ENCODE measurements at regions not wholly inside any gene's neighbourhood (a gene's known extent, or its start where the extent isn't known, plus 50 kb on each side); places are given as distances from the start of the nearest gene placed in this dataset.

DNA sequence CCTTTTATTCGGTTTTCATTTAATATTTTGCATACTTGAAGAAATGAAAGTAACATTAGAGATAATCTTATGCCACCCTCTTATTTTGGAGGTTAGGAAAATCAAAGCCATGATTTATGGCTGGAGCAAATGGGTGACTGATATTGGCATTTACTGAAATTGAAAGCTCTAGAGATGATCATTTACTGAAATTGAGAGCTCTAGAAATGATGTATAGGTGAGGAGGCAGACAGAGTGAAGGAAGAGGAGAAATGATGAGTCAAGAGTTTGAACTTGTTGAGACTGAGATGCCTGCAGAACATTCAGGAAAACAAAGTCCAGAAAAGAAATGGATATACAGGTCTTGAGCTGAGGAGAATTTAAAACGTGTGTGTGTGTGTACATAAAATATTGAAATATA is 217.6 kb downstream of the LTN1 start:
- TF ChIP-seq, protein P1, sequence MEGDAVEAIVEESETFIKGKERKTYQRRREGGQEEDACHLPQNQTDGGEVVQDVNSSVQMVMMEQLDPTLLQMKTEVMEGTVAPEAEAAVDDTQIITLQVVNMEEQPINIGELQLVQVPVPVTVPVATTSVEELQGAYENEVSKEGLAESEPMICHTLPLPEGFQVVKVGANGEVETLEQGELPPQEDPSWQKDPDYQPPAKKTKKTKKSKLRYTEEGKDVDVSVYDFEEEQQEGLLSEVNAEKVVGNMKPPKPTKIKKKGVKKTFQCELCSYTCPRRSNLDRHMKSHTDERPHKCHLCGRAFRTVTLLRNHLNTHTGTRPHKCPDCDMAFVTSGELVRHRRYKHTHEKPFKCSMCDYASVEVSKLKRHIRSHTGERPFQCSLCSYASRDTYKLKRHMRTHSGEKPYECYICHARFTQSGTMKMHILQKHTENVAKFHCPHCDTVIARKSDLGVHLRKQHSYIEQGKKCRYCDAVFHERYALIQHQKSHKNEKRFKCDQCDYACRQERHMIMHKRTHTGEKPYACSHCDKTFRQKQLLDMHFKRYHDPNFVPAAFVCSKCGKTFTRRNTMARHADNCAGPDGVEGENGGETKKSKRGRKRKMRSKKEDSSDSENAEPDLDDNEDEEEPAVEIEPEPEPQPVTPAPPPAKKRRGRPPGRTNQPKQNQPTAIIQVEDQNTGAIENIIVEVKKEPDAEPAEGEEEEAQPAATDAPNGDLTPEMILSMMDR (IDR thresholded peaks at IDR 0.05; ENCODE audit: insufficient read depth, low read depth, low read length): no peak
- no peak for TF ChIP-seq EZH2 (IDR thresholded peaks at IDR 0.05; ENCODE audit: insufficient read depth, low read length)
